Caco-2 (cell line): ENCODE measurements at regions not wholly inside any gene's neighbourhood (a gene's known extent, or its start where the extent isn't known, plus 50 kb on each side); places are given as distances from the start of the nearest gene placed in this dataset.

Experiments used
- BruUV-seq: library from RNA; stranded (reverse); fragments of 400-500 nt; replicated peaks from 2 replicates; lab custom pipeline; 2021; lab: Mats Ljungman, UMichigan
- CTCF ChIA-PET: fragments of 300-600 bp; sonication (Branson Sonifier 250); formaldehyde crosslinking; loops from one replicate; lab custom pipeline; 2022; ENCODE audit warnings: antibody characterized with exemption; lab: Charles Lee
- POLR2A ChIA-PET: fragments of 300-600 bp; sonication (Branson Sonifier 250); formaldehyde crosslinking; loops from one replicate; lab custom pipeline; 2022; ENCODE audit warnings: antibody characterized with exemption; lab: Charles Lee
- DNase-seq, 2 experiments: peaks; one replicate each; pipeline versions ENCODE4 v3.0.0 to v3.0.0-alpha.2; 2020 to 2022
- H3K27me3 ChIP-seq: replicated peaks from 2 replicates; pipeline ENCODE4 v1.6.0; 2011; ENCODE audit warnings: low read length; ENCODE audit not compliant: control insufficient read depth, insufficient read depth
- H3K36me3 ChIP-seq: 2 replicates; pipeline ENCODE4 v1.5.1; 2011; ENCODE audit warnings: low read length; ENCODE audit not compliant: control insufficient read depth, insufficient read depth
- H3K4me1 ChIP-seq: fragments of 250-450 bp; sonication (Bioruptor Pico); 2 replicates; pipeline ENCODE4 v1.5.1; 2020; ENCODE audit warnings: mild to moderate bottlenecking
- H3K4me3 ChIP-seq: 2 replicates; pipeline ENCODE4 v1.5.1; 2011; ENCODE audit warnings: low read depth, mild to moderate bottlenecking, control low read depth, low read length
- H3K9me3 ChIP-seq: fragments of 250-450 bp; sonication (Bioruptor Pico); 2 replicates; pipeline ENCODE4 v1.5.1; 2020; ENCODE audit warnings: mild to moderate bottlenecking, moderate library complexity
- H3K27ac Mint-ChIP-seq: one replicate; pipeline ENCODE4 v1.8.0; 2022; ENCODE audit warnings: mixed read lengths; ENCODE audit not compliant: unreplicated experiment
- H3K27me3 Mint-ChIP-seq: one replicate; pipeline ENCODE4 v1.8.0; 2022; ENCODE audit warnings: mixed read lengths; ENCODE audit not compliant: insufficient read depth, unreplicated experiment
- H3K36me3 Mint-ChIP-seq: one replicate; pipeline ENCODE4 v1.8.0; 2022; ENCODE audit warnings: mild to moderate bottlenecking, mixed read lengths; ENCODE audit not compliant: insufficient read depth, unreplicated experiment
- H3K4me1 Mint-ChIP-seq: one replicate; pipeline ENCODE4 v1.8.0; 2022; ENCODE audit warnings: low read depth, mixed read lengths; ENCODE audit not compliant: unreplicated experiment
- H3K4me3 Mint-ChIP-seq: one replicate; pipeline ENCODE4 v1.8.0; 2022; ENCODE audit warnings: mild to moderate bottlenecking, moderate library complexity, mixed read lengths; ENCODE audit not compliant: unreplicated experiment
- H3K9me3 Mint-ChIP-seq: one replicate; pipeline ENCODE4 v1.8.0; 2022; ENCODE audit warnings: mixed read lengths; ENCODE audit not compliant: unreplicated experiment
- CTCF ChIP-seq, 2 experiments: fragments of 200-600 bp in 1 of 2; IDR thresholded peaks; 1 replicate in 1 of 2; 2 replicates in 1 of 2; pipeline versions ENCODE4 v1.5.1 to v1.8.0; 2011 to 2022; ENCODE audit warnings: antibody characterized with exemption in 1 of 2, control low read depth in 1 of 2, inconsistent platforms in 1 of 2, low read depth in 1 of 2, low read length in 1 of 2, mild to moderate bottlenecking in 1 of 2, moderate library complexity in 1 of 2; ENCODE audit not compliant: insufficient read depth in 1 of 2, severe bottlenecking in 1 of 2, unreplicated experiment in 1 of 2
- intact Hi-C: fragments of 100-400 bp; cut with micrococcal nuclease; formaldehyde crosslinking; loops from one replicate; pipeline ENCODE4 v1.10.0; 2022; ENCODE audit not compliant: unreplicated experiment

DNA sequence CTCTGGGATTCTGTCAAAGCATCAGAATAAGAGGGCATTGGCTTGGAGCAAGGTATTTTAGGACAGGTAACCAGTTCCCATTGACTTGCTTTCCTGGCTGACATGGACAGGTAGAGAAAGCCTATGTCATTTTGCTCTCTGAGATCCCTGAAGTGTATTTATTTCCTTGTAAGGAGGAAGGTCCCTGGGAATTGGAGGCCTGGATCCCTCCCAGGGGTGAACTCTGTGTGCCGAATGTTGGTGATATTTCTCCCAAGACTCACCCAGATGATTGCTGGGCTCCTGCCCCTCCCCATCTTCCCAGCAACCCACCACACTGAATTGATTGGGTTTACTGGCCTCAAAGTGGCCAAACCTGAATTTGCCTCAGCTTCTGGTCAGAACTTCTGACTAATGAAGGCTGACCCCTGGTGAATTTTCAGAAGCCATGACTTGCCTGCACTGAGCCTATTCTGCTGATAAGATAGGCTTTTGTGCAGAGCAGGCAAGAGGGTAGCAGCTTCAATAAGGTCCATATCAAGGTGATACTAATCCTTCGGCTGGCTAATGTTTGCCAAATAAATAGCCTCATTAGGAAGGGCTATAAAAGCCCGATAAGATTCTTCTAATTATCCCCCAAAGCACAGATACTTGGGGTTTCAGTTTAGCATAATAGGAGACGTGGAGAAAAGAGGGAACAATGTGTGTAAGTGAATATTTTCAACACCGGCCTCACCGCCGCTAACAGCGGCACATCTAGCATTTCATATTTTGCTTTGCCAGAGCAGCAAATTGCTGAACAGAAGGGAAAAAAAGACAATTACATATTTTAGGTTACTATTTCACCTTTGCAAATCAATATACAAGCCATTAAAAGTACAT lies 152.9 kb upstream of the PITX1 start:
- H3K4me1 Mint-ChIP-seq = peaks cover 24% of the 10 kb centered on the region
- no peaks in the 10 kb centered on the region for H3K27me3 Mint-ChIP-seq
- intact Hi-C loops = loop anchor here (1.0 to 2.0 kb wide), 5 partner anchors 28 to 270 kb away; partner anchors contain the start of gene PITX1
- CTCF ChIA-PET = interaction anchor here (1.1 to 2.3 kb wide), 6 partner anchors 13 to 270 kb away, joined by 3 to 9 read pairs (median 4); no protein-coding TSS in a partner anchor
- TF ChIP-seq CTCF (IDR thresholded peaks at IDR 0.05; ENCODE audit: insufficient read depth in 1 of 2, low read depth in 1 of 2, low read length in 1 of 2, severe bottlenecking in 1 of 2, unreplicated experiment in 1 of 2) = peak; percentile 24 to 63
- no peaks in the 10 kb centered on the region for H3K36me3 ChIP-seq
- H3K4me1 ChIP-seq = peaks cover 54% of the 10 kb centered on the region
- no TSS peak for BruUV-seq
- H3K9me3 Mint-ChIP-seq = no peaks in the 10 kb centered on the region
- POLR2A ChIA-PET = no interaction called here
- peak overlapping the region; percentile 61 for H3K4me3 Mint-ChIP-seq
- no peaks in the 10 kb centered on the region for H3K27me3 ChIP-seq
- peak overlapping the region; percentile 91 for H3K27ac Mint-ChIP-seq
- peaks cover 14% of the 10 kb centered on the region for H3K36me3 Mint-ChIP-seq
- H3K9me3 ChIP-seq = no peaks in the 10 kb centered on the region
- DNase-seq = peak; percentile 81
- H3K4me3 ChIP-seq = no peak overlapping the region

- Histone ChIP-seq H3K27me3 (no peaks in the 10 kb centered on the region), H3K4me1 (peaks cover 49% of the 10 kb centered on the region), H3K9me3 (no peaks in the 10 kb centered on the region), H3K4me3 (no peak overlapping the region), H3K36me3 (no peaks in the 10 kb centered on the region)
- Mint-ChIP-seq H3K36me3 (peaks cover 9% of the 10 kb centered on the region), H3K27me3 (no peaks in the 10 kb centered on the region), H3K4me1 (peaks cover 24% of the 10 kb centered on the region), H3K4me3 (no peak overlapping the region), H3K9me3 (no peaks in the 10 kb centered on the region), H3K27ac (peak overlapping the region; percentile 91)
- intact Hi-C loops = loop anchor here (1.0 to 2.0 kb wide), 4 partner anchors 27 to 268 kb away; partner anchors contain the start of gene PITX1
- DNase-seq = no peak
- no peak for TF ChIP-seq CTCF (IDR thresholded peaks at IDR 0.05; ENCODE audit: insufficient read depth in 1 of 2, low read depth in 1 of 2, low read length in 1 of 2, severe bottlenecking in 1 of 2, unreplicated experiment in 1 of 2)
- no TSS peak for BruUV-seq
- ChIA-PET POLR2A (no interaction called here), CTCF (interaction anchor here (0.6 to 2.3 kb wide), 3 partner anchors 19 to 268 kb away, joined by 3 to 9 read pairs (median 5); no protein-coding TSS in a partner anchor)
Observed at GRCh38 chr5:135185481-135186065, 151.5 kb upstream of the PITX1 start.

- H3K27me3 ChIP-seq = no peaks in the 10 kb centered on the region
- no peaks in the 10 kb centered on the region for H3K9me3 ChIP-seq
- no peaks in the 10 kb centered on the region for H3K36me3 ChIP-seq
- H3K4me3 Mint-ChIP-seq = no peak overlapping the region
- BruUV-seq = no TSS peak
- intact Hi-C loops = no loop called here
- no peaks in the 10 kb centered on the region for H3K9me3 Mint-ChIP-seq
- peaks cover 27% of the 10 kb centered on the region for H3K4me1 Mint-ChIP-seq
- H3K36me3 Mint-ChIP-seq = peaks cover 7% of the 10 kb centered on the region
- H3K27me3 Mint-ChIP-seq = no peaks in the 10 kb centered on the region
- no peak overlapping the region for H3K4me3 ChIP-seq
- ChIA-PET CTCF (interaction anchor here (1.5 kb wide), 1 partner anchor 137 kb away, joined by 3 read pairs; no protein-coding TSS in a partner anchor), POLR2A (no interaction called here)
- H3K4me1 ChIP-seq = peaks cover 54% of the 10 kb centered on the region
- no peak for TF ChIP-seq CTCF (IDR thresholded peaks at IDR 0.05; ENCODE audit: insufficient read depth in 1 of 2, low read depth in 1 of 2, low read length in 1 of 2, severe bottlenecking in 1 of 2, unreplicated experiment in 1 of 2)
- DNase-seq = no peak
- H3K27ac Mint-ChIP-seq = peak overlapping the region; percentile 31
Observed at GRCh38 chr5:135184646-135185045, 150.6 kb upstream of the PITX1 start.
